ENCODE measurements at regions not wholly inside any gene's neighbourhood (a gene's known extent, or its start where the extent isn't known, plus 50 kb on each side); places are given as distances from the start of the nearest gene placed in this dataset.
A peak's percentile ranks its signal among the peaks of the same experiment; 100 is the strongest.

DNA sequence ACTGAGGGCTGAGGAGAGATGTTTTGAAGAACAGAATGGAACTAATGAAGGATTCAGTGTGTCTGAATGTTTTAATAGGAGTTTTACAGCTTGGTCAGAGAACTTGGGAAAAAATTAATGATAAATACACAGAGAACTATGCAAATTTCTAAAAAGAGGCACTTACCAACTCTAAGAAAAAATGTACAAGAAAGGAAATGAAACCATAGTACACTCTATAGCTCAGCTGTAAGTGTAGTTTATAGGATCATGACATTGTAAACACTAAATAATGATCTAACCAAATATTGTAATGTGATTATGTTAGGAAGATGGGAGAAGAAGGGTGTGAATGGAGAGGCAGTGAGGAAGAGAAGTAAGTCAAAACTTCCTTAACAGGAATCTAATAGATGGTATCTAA, 205.2 kb downstream of the SEC61B start:
- H3K9me3 ChIP-seq, result no peaks in the 10 kb centered on the region
- no peak overlapping the region for H3K27ac ChIP-seq
- H3K27me3 ChIP-seq, result no peaks in the 10 kb centered on the region
- no peak overlapping the region for H3K4me3 ChIP-seq
- TF ChIP-seq POLR2AphosphoS5 (IDR thresholded peaks at IDR 0.05) (no peak), POLR2A (IDR thresholded peaks at IDR 0.05) (no peak), CTCF (IDR thresholded peaks at IDR 0.05) (no peak), EP300 (IDR thresholded peaks at IDR 0.05) (no peak)
- H3K4me1 ChIP-seq, result no peaks in the 10 kb centered on the region
- no peaks in the 10 kb centered on the region for H3K36me3 ChIP-seq
- no peak for ATAC-seq (ENCODE audit: low FRiP score in 2 of 2)
- no peak for DNase-seq

GRCh38 chr9:99430301-99430700, 208.2 kb downstream of the SEC61B start:
- Histone ChIP-seq H3K27me3 (no peaks in the 10 kb centered on the region), H3K4me1 (peaks cover 0 to 13% (median 7%) of the 10 kb centered on the region in 4 donors), H3K36me3 (no peaks in the 10 kb centered on the region), H3K9me3 (no peaks in the 10 kb centered on the region), H3K27ac (no peak overlapping the region), H3K4me3 (no peak overlapping the region)
- no peak for TF ChIP-seq CTCF (IDR thresholded peaks at IDR 0.05)
- TF ChIP-seq POLR2A (IDR thresholded peaks at IDR 0.05), result no peak
- TF ChIP-seq EP300 (IDR thresholded peaks at IDR 0.05), result no peak
- no peak for TF ChIP-seq POLR2AphosphoS5 (IDR thresholded peaks at IDR 0.05)
- DNase-seq (peak in 1 of 2 donors; percentile 41), ATAC-seq (ENCODE audit: low FRiP score in 2 of 2) (peak; percentile 50 to 51)
- 69 to 84% methylated on average over 2 of the region's 2 CpGs for WGBS, 2 donors

GRCh38 chr9:99431103-99431502, 209.0 kb downstream of the SEC61B start:
- DNase-seq (no peak), ATAC-seq (ENCODE audit: low FRiP score in 2 of 2) (no peak)
- Histone ChIP-seq H3K9me3 (no peaks in the 10 kb centered on the region), H3K4me3 (no peak overlapping the region), H3K27me3 (no peaks in the 10 kb centered on the region), H3K36me3 (no peaks in the 10 kb centered on the region), H3K4me1 (peaks cover 0 to 13% (median 7%) of the 10 kb centered on the region in 4 donors), H3K27ac (no peak overlapping the region)
- 57 to 68% methylated on average over 1 of the region's 1 CpG for WGBS, 2 donors
- TF ChIP-seq POLR2AphosphoS5 (IDR thresholded peaks at IDR 0.05) (no peak), POLR2A (IDR thresholded peaks at IDR 0.05) (no peak), EP300 (IDR thresholded peaks at IDR 0.05) (no peak), CTCF (IDR thresholded peaks at IDR 0.05) (no peak)

DNA sequence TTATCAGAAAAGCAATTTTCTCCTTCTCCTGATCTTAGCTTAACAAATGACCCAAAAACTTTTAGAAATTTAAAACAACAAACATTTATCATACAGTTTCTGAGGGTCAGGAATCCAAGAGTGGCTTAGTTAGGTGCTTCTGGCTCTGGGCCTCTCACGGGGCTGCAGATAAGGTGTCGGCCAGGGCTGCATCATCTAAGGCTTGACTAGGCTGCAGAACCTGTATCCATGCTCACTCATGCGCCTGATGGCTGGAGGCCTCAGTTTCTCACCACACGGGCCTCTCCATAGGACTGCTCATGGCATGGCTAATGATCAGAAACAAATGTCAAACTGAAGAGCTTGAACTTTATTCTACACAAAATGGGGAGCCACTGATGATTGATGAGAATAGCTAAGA, 210.0 kb downstream of the SEC61B start:
- Histone ChIP-seq H3K36me3 (no peaks in the 10 kb centered on the region), H3K27me3 (no peaks in the 10 kb centered on the region), H3K9me3 (no peaks in the 10 kb centered on the region), H3K4me3 (no peak overlapping the region), H3K4me1 (peaks cover 0 to 13% (median 7%) of the 10 kb centered on the region in 4 donors), H3K27ac (no peak overlapping the region)
- WGBS, 2 donors, result 92 to 95% methylated on average over 4 of the region's 4 CpGs
- no peak for DNase-seq
- no peak for ATAC-seq (ENCODE audit: low FRiP score in 2 of 2)
- TF ChIP-seq EP300 (IDR thresholded peaks at IDR 0.05) (no peak), CTCF (IDR thresholded peaks at IDR 0.05) (no peak), POLR2A (IDR thresholded peaks at IDR 0.05) (no peak), POLR2AphosphoS5 (IDR thresholded peaks at IDR 0.05) (no peak)

- H3K27me3 ChIP-seq, result no peaks in the 10 kb centered on the region
- no peaks in the 10 kb centered on the region for H3K9me3 ChIP-seq
- peak overlapping the region in 1 of 4 donors; percentile 35 for H3K27ac ChIP-seq
- H3K36me3 ChIP-seq, result no peaks in the 10 kb centered on the region
- peaks cover 0 to 13% (median 7%) of the 10 kb centered on the region in 4 donors for H3K4me1 ChIP-seq
- ATAC-seq (ENCODE audit: low FRiP score in 2 of 2) (no peak), DNase-seq (no peak)
- TF ChIP-seq CTCF (IDR thresholded peaks at IDR 0.05) (no peak), POLR2A (IDR thresholded peaks at IDR 0.05) (no peak)
- no peak overlapping the region for H3K4me3 ChIP-seq
- 74 to 80% methylated on average over 4 of the region's 4 CpGs for WGBS, 2 donors
Observed at GRCh38 chr9:99433095-99433494, 211.0 kb downstream of the SEC61B start.

Measured in upper lobe of left lung (tissue), 6 donors.